HG03196 (cell line): ENCODE measurements at regions not wholly inside any gene's neighbourhood (a gene's known extent, or its start where the extent isn't known, plus 50 kb on each side); places are given as distances from the start of the nearest gene placed in this dataset.

Experiments used
- ATAC-seq: cut with Tn5 transposase; IDR thresholded peaks from one replicate; pipeline ENCODE4 v1.9.1; 2021; ENCODE audit not compliant: unreplicated experiment

DNA sequence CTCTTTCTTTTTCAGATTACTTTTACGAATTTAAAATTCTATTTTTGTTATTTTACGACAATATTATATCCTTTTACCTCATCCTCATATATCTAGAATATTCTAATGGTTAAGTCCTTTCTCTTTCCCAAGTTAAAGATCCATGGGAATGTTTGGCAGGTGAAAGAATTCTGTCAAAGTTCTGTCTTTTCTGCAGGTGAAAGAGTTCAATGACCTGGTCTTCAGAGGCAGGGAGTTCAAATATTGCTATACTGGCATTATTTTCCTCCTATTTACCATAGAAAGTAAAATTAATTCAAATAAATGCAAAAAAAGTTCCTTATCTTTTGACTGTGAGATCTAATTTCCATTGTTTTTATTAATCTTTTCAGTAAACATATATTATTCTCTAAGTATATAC is 194.3 kb downstream of the ARL4A start:
- no peak for ATAC-seq

DNA sequence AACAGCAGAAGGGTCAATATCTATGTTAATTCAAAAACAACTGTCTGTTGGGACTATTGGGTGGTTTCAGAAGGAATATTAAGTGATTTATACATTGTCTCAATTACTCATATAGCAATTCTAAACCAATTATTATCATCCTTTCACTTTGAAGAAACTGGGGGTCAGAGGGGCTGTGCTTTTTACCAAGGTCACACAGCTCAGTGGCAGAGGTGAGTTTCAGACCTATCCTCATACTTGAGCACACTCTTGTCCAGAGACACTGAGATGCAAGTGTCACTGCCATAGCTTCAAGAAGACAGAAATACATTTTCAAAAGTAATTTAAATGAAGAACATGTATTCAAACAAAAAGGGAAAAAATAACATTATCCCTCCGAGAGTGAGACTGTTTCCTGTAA is 195.3 kb downstream of the ARL4A start:
- ATAC-seq = no peak

DNA sequence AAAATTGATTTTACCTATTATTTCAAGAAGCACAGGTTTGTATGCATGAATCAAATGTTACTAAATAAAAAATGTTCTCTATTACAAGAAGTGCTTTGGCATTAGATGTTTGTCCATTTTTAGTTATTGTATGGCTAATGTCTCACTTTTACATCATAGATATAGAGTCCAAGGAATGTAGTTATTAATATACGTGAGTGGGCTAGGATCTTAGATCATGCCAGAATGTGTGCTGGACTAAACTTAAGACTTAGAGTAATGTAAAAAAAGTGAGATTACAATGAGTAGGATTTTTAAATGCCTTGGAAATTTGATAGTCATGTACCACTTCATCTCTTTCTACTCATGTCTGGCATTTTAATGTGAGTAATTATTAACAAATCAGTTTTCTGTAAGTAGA is 196.6 kb downstream of the ARL4A start:
- ATAC-seq = no peak

DNA sequence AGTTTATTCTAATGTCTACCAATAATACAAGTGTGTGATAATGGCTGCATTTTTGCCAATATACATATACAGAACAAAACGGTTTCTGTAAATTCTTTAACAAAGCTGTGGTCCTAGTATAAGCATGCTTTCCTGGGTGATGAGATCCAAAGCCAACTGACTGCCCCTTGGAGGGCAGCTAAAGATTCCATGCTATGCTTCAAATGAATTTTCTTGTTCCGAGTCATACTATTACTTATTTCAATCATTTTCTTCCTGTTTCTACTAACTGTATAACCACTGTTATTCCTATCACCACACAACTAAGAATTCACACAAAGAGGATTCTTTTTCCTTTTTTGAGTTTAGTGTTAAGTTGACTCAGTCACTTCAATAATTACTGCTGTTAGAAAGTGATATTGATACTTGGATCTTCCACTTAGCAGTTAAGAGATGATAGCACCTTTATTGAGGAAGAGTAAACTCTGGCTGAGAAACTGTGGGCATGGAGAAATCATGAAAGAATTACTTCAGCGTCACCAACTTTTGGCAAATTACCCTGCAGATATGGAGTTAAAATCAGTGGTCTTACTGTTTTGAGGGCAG is 197.5 kb downstream of the ARL4A start:
- no peak for ATAC-seq

DNA sequence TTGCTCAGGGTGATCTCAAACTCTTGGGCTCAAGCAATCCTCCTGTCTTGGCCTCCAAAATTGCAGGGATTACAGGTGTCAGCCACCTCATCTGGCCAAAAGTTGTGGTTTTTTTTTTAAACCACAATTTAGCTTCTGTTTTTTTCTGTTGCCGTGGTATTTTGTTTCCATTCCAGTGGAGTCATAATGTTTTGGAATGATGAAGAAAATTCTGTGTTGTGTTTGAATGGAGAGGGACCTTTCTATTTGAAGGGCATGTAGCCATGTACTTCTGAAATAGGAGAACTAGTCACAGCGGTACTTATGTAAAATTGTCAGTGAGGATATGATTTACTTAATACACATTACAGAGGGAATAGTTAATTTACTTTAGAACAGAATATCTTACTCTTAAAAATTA is 201.3 kb downstream of the ARL4A start:
- ATAC-seq = no peak

DNA sequence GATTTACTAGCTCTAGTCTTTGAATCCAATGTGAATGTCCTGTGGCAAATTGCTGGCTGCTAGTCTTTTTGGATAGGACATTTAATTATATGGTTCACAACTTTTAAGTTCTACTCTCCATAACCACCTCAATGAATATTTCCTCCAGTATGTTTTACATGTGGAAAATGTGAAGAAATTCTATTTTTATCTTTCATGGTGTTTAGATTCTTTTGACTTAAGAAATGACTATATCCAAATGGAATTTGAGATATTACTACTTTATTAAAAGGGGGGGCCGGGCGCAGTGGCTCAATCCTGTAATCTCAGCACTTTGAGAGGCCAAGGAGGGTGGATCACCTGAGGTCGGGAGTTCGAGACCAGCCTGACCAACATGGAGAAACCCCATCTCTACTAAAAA is 202.0 kb downstream of the ARL4A start:
- no peak for ATAC-seq

DNA sequence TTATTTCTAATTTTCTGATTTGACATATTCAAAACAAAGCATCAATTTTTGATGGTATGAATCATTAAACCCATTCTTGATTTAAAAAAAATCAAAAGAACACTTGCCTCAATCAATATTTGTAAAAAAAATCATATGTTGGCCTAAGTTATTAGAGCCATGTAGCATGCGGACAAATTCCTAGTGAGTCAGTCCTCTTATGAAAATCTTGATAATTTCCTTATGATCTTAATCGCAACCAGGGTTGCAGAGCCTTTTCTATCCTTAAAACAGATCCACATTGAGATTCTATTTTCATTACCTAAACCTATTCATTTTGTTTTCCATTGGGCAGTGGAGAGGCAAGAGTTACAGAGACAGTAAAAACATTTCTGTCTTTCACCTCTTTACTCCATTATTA is 203.2 kb downstream of the ARL4A start:
- ATAC-seq = no peak

DNA sequence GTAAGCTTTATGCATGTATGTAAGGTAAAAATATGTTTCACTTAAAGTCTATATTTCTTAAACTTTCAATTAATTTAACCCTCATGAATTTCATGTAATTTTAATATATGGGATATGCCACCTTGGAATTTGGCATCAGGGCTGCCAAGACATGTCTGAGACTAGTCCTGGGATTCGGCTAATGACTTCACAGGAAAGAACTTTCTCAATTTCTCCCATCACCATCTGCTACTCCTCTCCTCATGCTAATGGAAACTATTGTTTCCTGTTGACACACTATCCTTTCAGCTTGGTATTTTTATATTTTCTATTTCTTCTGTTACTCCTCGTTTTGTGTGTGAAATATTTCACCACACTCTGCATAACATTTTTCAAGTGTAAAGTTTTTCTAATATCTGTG is 205.9 kb downstream of the ARL4A start:
- no peak for ATAC-seq

DNA sequence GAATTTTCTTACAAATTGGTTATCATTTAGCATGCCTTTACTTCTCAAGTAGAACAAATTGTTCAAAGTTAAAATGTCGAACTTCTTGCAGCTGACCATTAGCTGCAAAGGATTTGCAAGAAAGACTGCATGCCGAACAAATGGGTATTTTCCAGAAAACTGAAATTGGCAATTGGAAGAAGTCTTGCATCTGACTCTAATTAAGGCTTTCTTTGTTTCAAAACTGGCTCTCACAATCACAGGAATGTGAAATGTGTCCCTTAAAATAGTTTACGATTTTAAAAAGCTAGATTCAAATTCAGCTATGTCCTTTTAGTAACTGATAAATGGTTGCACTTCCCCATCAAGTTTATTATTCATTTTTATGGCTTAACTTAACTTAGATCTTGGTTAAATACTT is 207.9 kb downstream of the ARL4A start:
- no peak for ATAC-seq

DNA sequence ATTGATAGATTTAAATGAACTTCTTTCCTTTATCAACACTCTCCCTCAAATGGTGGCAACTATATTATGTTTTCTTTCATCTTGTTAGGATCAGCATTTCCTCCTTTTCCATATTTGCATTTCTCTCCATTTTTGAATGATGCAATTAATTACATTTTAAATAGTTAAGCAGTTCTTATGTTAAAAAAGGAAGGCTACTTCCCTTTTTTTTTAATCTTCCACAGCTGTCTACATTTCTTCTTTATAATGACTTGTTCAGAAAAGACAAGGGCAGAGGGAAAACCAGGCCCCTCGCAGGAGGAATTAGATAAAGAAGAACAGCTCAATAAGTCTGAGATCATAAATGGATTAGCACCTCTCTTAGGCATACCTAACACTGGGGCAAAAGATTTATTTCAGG is 208.9 kb downstream of the ARL4A start:
- no peak for ATAC-seq

DNA sequence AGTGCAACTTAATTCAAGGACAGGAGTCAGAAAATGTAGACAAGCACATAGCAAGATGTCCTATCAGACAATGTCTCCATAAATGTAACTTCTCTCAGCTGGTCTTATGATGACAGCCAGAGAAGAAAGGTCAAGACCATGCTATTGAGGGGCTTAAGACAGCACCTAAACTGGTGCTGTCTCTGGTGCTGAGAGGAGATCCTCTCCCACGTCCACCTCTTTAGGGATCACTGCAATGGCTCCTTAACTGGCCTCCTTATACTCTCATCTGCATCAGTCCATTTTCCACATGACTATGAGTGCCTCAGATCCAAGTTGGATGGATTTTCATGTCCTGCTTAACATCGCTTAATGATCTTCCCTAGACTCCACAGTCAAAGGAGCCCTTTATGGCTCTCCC is 210.6 kb downstream of the ARL4A start:
- no peak for ATAC-seq

DNA sequence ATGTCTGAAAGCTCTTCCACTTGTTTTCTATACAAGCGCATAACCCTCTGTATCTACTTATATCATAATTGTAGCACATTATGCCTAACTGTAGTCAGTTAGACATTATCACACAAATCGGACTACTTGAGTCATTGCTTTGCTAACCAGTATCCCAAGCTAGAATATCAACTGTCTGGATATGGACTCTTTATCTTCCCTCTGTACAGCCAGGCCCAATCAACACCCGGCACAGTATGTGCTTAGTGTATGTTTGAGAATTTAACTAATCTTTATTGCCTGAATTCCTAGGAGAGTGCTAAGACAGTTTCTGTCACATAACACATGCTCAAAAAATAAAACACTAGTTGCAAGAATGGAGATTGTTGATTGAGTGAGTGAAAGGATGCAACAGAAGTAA is 211.2 kb downstream of the ARL4A start:
- ATAC-seq = no peak

DNA sequence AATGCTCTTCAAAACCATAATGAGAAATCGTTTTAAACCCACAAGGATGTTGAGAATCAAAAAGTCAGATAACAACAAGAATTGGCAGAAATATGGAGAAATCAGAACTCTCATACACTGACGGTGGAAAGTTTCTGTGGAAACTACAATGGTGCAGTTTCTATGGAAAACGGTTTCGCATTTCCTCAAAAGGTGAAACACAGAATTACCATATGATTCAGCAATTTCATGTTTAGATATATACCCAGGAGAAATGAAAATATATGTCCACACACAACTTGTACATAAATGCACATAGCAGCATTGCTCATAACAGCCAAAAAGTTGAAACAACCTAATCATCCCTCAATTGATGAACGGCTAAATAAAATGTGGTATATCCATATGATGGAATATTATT is 218.2 kb downstream of the ARL4A start:
- ATAC-seq = no peak

DNA sequence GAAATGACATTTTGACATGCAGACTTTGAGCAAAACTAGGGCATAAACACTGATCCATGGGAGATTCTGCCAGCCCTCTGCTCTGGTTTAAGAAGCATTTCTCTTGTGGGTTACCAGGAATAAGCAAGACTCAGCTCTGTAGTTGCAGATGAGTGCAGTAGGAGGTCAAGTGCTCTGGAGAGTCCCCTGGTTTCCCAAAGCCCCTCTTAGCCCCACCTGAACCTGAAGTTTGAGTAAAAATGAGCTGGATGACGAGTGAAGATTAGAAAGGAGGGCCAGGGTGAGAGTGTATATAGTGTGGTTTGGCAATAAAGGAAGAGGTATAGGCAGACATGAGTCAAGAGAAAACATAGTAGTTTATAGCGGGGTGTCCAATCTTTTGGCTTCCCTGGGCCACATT is 220.3 kb downstream of the ARL4A start:
- ATAC-seq = no peak

DNA sequence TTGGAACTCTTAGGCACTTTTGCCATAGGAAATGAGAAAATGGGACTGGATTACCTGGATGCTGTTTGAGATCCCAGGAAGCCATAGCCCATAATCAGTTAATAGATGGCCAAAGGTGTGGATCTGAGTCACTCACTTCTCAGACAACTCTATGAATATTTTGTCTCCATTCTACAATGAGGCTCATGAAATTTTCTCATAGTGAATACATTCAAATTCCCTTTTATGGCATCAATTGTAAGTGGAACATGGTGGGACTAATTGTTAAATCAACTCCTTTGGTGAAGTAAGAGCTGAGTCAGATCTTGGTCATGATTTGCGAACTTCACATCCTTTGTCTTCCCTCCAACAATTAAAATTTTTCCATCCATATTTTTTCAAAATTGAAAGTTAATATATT is 222.1 kb downstream of the ARL4A start:
- no peak for ATAC-seq

DNA sequence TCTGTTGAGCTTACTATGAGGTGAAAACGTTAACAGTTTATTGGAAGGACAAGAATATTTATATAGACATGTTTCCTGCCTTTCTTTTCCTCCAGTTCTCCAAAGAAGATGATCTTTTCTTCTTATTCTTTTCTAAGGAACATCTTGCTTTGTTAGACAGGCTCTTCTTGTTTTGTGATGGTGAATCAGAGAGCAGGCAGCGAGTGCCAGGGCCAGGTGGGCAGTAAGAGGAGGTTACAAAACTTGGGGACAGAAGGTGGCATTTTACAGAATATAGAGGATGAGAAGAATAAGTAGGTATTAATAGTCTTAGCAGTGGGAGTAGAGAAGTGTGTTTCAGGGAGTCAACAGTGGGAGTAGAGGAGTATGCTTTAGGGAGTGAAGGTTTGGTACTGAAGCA is 223.6 kb downstream of the ARL4A start:
- ATAC-seq = no peak

DNA sequence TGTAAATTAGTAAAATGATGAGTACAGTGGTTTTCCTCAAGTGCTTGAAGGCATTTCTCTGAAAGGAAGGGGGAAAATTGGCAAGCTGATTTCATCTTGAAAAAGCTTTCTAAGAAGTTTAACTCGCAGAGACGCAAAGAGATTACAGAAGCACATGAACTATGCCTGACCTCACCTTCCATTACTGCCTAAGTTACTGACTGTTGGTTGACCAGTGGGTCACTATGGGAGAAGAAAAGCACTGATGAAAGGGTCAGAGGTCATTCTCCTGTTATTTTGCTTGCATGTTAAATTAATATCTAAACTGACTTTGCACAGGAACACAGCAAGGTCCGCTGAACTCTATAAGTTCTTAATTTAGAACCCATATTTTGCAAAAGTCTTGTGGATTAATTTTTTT is 225.6 kb downstream of the ARL4A start:
- no peak for ATAC-seq

DNA sequence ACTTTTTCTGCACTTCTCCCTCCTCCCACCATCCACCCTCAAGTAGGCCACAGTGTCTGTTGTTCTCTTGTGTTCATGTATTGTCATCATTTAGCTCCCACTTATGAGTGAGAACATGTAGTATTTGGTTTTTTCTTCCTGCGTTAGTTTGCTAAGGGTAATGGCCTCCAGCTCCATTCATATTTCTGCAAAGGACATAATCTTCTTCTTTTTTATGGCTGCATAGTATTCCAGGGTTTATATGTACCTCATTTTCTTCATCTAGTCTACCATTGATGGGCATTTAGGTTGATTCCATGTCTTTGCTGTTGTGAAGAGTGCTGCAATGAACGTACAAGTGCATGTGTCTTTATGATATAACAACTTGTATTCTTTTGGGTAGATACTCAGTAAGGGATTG is 230.4 kb downstream of the ARL4A start:
- ATAC-seq = no peak

DNA sequence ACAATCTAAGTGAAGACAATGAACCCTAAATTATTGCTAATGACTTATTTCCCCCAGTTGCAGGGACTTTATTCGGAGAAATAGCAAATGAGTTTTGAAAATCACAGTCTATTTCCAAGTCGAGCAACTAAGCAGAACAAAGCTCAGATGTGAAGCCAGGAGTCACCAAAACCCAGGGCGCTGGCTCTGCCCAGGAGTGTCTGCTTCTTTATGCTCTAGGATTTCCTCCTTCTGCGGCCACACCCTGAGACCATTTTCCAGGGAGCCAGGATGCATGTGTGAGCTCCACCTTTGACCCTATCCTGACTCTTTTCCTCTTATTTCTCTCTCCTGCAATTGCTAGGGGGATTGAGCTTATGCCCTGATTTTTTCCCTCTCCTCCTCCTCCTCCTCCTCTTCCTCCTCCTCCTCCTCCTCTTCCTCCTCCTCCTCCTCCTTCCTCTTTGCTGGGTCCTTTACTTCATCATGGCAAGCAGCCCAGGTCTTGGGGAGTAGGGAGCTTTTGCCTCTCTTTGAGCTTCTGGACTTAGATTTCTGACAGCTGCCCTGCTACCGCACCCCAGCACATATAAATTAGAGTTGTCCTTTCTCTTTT is 234.4 kb downstream of the ARL4A start:
- ATAC-seq = no peak

DNA sequence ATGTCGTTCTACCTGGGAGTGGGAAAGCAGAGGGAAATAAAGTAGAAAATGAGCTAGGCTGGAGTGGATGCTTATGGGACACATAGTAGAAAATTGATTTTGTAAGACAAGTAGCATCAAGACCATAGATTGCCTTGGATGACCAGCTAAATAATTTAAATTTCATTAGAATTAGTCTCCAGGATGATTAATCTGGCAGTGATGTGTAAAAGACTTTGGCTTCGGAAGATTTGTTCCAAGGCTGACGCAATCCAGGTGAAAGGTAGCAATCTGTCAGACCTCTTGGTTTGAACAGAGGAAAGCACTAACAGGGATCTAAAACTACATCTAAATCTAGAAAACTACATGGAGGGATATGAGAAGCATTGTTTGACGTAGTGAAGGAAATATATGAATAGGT is 236.5 kb downstream of the ARL4A start:
- no peak for ATAC-seq

DNA sequence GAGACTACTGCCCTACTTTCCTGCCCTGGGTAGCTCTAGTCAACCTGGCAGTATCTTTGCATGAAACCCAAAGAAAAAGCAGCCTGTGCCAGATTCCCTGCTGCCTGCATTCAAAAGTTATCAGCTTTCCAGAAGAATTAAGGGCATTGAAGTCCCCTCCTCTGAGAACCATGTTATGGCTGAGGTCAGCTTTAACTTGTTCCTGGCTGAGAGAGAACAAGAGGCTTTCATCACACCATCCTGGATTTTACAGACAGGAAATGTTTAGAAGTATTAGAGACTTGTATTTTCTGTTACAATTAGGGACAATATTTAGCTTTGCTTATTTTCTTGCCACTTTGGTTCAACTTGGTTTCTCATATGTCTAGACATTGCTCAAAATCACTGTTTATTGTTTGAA is 238.8 kb downstream of the ARL4A start:
- no peak for ATAC-seq

DNA sequence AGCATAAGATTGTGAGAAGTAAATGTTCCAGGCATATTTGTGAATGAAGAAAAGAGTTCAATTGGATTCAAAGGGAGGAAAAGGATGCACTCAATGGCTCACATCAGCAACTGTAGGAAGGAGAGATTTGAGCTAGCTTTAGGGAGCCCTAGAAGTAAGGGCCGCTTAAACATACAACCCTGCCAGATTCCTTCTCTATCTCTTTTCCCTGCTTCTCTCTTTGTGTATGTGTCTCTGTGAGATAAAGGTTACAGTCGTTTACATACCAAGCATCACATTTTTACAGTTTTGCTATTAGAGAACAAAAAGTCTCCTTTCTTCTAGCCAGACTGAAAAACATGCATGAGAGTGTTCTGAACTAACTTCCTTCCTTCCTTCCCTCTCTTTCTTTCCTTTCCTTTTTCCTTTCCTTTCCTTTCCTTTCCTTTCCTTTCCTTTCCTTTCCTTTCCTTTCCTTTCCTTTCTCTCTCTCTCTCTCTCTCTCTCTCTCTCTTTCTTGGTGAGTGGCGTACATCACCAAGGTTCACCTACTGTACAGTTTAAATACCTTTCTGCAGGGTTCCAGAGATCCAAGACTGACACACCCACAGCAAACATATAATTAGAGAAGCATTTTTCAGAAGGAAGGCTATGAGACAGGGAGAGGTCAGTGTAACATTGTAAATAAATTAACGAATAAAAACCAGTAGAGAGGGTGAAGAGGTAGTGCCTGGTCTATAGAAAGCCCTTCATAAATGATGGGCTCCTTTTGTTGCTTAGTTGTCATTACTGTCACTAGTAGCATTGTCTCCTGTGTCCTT is 240.4 kb downstream of the ARL4A start:
- no peak for ATAC-seq
